Lower lobe of right lung (tissue), 2 donors: ENCODE measurements at regions not wholly inside any gene's neighbourhood (a gene's known extent, or its start where the extent isn't known, plus 50 kb on each side); places are given as distances from the start of the nearest gene placed in this dataset.

ENCODE experiments used
- ATAC-seq, 2 donors: fragments of 200-7000 bp; cut with Tn5 transposase; one replicate each; pipeline ENCODE4 v1.9.1; 2020 to 2022; ENCODE audit warnings: mild to moderate bottlenecking in 2 of 2, moderate library complexity in 2 of 2
- DNase-seq: peaks from one replicate; pipeline ENCODE4 v3.0.0-alpha.2; 2020
- H3K27ac ChIP-seq: fragments of 200-600 bp; one replicate; pipeline ENCODE4 v1.8.0; 2022
- H3K27me3 ChIP-seq: fragments of 200-600 bp; one replicate; pipeline ENCODE4 v1.8.0; 2022; ENCODE audit warnings: low read depth
- H3K36me3 ChIP-seq: fragments of 200-600 bp; one replicate; pipeline ENCODE4 v1.8.0; 2022; ENCODE audit warnings: mild to moderate bottlenecking
- H3K4me1 ChIP-seq: fragments of 200-600 bp; one replicate; pipeline ENCODE4 v1.8.0; 2022
- H3K4me3 ChIP-seq: fragments of 200-600 bp; one replicate; pipeline ENCODE4 v1.8.0; 2022; ENCODE audit warnings: mild to moderate bottlenecking
- H3K9me3 ChIP-seq: fragments of 200-600 bp; one replicate; pipeline ENCODE4 v1.8.0; 2022
- intact Hi-C: fragments of 100-400 bp; cut with DNase I; formaldehyde crosslinking; loops from one replicate; pipeline ENCODE4 v1.11.0; 2022
- TF ChIP-seq, protein P1 (sequence below): fragments of 200-600 bp; IDR thresholded peaks from one replicate; pipeline ENCODE4 v1.8.0; 2022; ENCODE audit warnings: antibody characterized with exemption, mild to moderate bottlenecking
- donor health status: DM: no; HTN: yes; CAD: no; lungs with severe emphysema.

DNA sequence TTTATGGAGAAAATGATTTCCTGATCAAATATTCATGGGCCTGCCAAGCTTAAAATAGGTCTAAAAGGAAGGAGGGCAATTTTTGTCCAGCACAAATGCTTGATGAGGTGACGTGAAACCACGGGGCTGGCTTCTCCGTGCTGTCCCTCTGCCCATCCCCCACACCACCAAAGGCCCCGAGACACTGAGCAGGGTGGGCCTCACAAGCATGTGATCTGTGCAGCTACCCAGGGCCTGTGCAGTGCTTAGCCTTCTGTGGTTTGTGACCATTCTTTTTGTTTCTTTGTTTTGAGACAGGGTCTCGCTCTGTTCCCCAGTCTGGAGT lies 94.8 kb upstream of the RTL6 start:
- TF ChIP-seq, protein P1, sequence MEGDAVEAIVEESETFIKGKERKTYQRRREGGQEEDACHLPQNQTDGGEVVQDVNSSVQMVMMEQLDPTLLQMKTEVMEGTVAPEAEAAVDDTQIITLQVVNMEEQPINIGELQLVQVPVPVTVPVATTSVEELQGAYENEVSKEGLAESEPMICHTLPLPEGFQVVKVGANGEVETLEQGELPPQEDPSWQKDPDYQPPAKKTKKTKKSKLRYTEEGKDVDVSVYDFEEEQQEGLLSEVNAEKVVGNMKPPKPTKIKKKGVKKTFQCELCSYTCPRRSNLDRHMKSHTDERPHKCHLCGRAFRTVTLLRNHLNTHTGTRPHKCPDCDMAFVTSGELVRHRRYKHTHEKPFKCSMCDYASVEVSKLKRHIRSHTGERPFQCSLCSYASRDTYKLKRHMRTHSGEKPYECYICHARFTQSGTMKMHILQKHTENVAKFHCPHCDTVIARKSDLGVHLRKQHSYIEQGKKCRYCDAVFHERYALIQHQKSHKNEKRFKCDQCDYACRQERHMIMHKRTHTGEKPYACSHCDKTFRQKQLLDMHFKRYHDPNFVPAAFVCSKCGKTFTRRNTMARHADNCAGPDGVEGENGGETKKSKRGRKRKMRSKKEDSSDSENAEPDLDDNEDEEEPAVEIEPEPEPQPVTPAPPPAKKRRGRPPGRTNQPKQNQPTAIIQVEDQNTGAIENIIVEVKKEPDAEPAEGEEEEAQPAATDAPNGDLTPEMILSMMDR, result no peak
- intact Hi-C loops, result no loop called here
- Histone ChIP-seq H3K9me3 (no peaks in the 10 kb centered on the region), H3K36me3 (no peaks in the 10 kb centered on the region), H3K27me3 (peaks cover 20% of the 10 kb centered on the region), H3K4me1 (no peaks in the 10 kb centered on the region), H3K27ac (no peak overlapping the region), H3K4me3 (no peak overlapping the region)
- no peak for DNase-seq
- no peak for ATAC-seq

GRCh38 chr22:44592126-44592823 lies 94.2 kb upstream of the RTL6 start:
- no peak overlapping the region for H3K4me3 ChIP-seq
- intact Hi-C loops, result no loop called here
- ATAC-seq (no peak), DNase-seq (no peak)
- TF ChIP-seq, protein P1, result no peak
- no peaks in the 10 kb centered on the region for H3K9me3 ChIP-seq
- H3K4me1 ChIP-seq, result no peaks in the 10 kb centered on the region
- H3K27me3 ChIP-seq, result peaks cover 22% of the 10 kb centered on the region
- no peak overlapping the region for H3K27ac ChIP-seq
- no peaks in the 10 kb centered on the region for H3K36me3 ChIP-seq

- intact Hi-C loops, result no loop called here
- no peaks in the 10 kb centered on the region for H3K36me3 ChIP-seq
- no peak for DNase-seq
- ATAC-seq, result no peak
- no peak overlapping the region for H3K27ac ChIP-seq
- no peak overlapping the region for H3K4me3 ChIP-seq
- H3K4me1 ChIP-seq, result no peaks in the 10 kb centered on the region
- no peaks in the 10 kb centered on the region for H3K9me3 ChIP-seq
- TF ChIP-seq, protein P1, result no peak
- peaks cover 30% of the 10 kb centered on the region for H3K27me3 ChIP-seq
Observed at GRCh38 chr22:44591146-44591790, 93.2 kb upstream of the RTL6 start.

GRCh38 chr22:44590291-44590690 lies 92.3 kb upstream of the RTL6 start:
- ATAC-seq, result no peak
- TF ChIP-seq, protein P1, result no peak
- intact Hi-C loops, result no loop called here
- Histone ChIP-seq H3K27me3 (peaks cover 32% of the 10 kb centered on the region), H3K4me1 (no peaks in the 10 kb centered on the region), H3K36me3 (no peaks in the 10 kb centered on the region), H3K4me3 (no peak overlapping the region), H3K9me3 (no peaks in the 10 kb centered on the region), H3K27ac (no peak overlapping the region)
- DNase-seq, result no peak

DNA sequence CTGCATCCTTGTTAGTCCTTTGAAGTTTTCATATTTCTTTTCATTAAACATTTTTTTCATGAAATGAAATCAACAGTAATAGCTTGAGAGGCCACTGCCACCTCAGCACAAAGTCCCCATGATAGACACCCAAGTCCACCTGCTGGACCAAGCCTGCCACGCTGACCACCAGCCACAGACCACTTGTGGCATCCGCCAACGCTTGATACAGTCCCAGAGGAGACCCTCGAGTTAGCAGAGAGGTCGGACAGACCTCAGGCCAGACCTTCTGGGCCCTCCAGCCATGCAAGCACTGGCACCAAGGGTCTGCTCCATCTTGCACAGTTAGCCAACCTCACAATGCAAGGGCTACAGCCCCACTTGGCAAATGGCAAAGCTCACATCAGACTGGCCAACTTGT lies 91.8 kb upstream of the RTL6 start:
- Histone ChIP-seq H3K27me3 (peaks cover 32% of the 10 kb centered on the region), H3K4me1 (no peaks in the 10 kb centered on the region), H3K9me3 (no peaks in the 10 kb centered on the region), H3K36me3 (no peaks in the 10 kb centered on the region), H3K4me3 (no peak overlapping the region), H3K27ac (no peak overlapping the region)
- ATAC-seq, result no peak
- peak; percentile 29 for DNase-seq
- TF ChIP-seq, protein P1, result no peak
- intact Hi-C loops, result no loop called here
